ENCODE measurements at regions not wholly inside any gene's neighbourhood (a gene's known extent, or its start where the extent isn't known, plus 50 kb on each side); places are given as distances from the start of the nearest gene placed in this dataset.
A peak's percentile ranks its signal among the peaks of the same experiment; 100 is the strongest.

DNA sequence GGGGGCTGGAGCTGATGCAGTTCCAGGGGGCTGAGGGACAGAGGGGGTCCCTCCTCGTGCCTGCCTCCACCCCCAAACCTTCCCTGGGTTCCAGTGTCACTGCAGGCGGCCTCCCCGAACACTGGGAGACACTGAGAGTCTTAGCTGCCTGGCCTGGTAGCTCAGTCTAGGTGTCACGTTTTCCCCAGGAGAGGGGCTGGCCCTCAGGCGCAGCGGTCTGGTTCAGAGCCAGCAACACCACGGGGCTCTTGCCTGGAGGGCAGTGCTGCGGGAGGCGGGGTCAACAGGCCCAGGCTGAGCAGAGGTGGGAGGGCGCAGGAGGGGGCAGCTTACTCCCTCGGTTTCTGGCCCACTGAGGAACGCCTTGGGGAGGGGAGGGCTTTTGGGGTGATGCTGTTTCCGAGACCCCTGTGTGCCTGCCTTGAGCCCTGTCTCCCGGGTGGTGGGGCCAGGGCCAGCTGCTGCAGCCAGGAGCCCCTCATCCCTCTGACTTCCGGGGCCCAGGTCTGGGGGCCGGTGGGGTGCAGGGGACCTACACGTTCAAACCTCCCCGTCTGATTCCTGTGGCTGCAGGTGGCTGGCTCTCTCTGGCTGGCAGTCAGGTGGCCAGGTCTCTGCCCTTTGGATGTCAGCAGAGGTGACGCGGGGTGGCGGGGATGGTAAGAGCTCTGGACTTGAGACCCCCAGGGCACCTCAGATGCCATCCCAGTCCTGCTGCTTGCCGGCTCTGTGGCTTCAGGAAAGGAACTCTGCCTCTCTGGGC, 89.3 kb upstream of the GSE1 start:
- DNase-seq = peak; percentile 74 to 79
- intact Hi-C loops (cut with DNase I; ENCODE audit: low total_unique reads) = no loop called here
- Histone ChIP-seq H3K9me3 (no peaks in the 10 kb centered on the region), H3K4me1 (peaks cover 42 to 55% (median 51%) of the 10 kb centered on the region in 4 donors), H3K27me3 (no peaks in the 10 kb centered on the region), H3K4me3 (no peak overlapping the region), H3K27ac (peak overlapping the region; percentile 31 to 63 (median 38)), H3K36me3 (no peaks in the 10 kb centered on the region)
- 39 to 60% (median 42%) methylated on average over 13 to 22 of the region's 22 CpGs for WGBS, 5 donors
- TF ChIP-seq EP300 (IDR thresholded peaks at IDR 0.05) = no peak
- TF ChIP-seq POLR2AphosphoS5 (IDR thresholded peaks at IDR 0.05) = no peak
- TF ChIP-seq, protein P1, sequence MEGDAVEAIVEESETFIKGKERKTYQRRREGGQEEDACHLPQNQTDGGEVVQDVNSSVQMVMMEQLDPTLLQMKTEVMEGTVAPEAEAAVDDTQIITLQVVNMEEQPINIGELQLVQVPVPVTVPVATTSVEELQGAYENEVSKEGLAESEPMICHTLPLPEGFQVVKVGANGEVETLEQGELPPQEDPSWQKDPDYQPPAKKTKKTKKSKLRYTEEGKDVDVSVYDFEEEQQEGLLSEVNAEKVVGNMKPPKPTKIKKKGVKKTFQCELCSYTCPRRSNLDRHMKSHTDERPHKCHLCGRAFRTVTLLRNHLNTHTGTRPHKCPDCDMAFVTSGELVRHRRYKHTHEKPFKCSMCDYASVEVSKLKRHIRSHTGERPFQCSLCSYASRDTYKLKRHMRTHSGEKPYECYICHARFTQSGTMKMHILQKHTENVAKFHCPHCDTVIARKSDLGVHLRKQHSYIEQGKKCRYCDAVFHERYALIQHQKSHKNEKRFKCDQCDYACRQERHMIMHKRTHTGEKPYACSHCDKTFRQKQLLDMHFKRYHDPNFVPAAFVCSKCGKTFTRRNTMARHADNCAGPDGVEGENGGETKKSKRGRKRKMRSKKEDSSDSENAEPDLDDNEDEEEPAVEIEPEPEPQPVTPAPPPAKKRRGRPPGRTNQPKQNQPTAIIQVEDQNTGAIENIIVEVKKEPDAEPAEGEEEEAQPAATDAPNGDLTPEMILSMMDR (IDR thresholded peaks at IDR 0.05) = no peak
- TF ChIP-seq POLR2A (IDR thresholded peaks at IDR 0.05) = no peak

DNA sequence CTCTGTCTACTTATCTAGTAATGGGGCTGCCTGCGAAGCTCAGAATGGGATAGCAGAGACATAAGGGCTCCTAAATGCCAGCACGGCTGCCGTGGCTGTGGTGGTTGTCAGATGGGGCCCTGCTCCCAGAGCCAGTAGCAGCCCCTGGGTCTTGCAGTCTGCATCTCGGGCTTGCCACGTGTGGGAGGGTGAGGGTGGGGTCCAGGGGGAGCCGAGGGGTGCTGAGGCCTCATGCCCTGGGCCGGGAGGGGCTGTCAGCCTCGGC, 88.8 kb upstream of the GSE1 start:
- peak overlapping the region in 4 of 5 donors; percentile 31 to 63 (median 50) for H3K27ac ChIP-seq
- WGBS, 5 donors = 18 to 54% (median 33%) methylated on average over 3 to 8 of the region's 8 CpGs
- peaks cover 42 to 55% (median 51%) of the 10 kb centered on the region in 4 donors for H3K4me1 ChIP-seq
- no peak for DNase-seq
- TF ChIP-seq POLR2AphosphoS5 (IDR thresholded peaks at IDR 0.05) (no peak), POLR2A (IDR thresholded peaks at IDR 0.05) (no peak), EP300 (IDR thresholded peaks at IDR 0.05) (no peak)
- TF ChIP-seq, protein P1 (IDR thresholded peaks at IDR 0.05) = no peak
- intact Hi-C loops (cut with DNase I; ENCODE audit: low total_unique reads) = no loop called here
- H3K9me3 ChIP-seq = no peaks in the 10 kb centered on the region
- H3K4me3 ChIP-seq = no peak overlapping the region
- H3K27me3 ChIP-seq = no peaks in the 10 kb centered on the region
- no peaks in the 10 kb centered on the region for H3K36me3 ChIP-seq

DNA sequence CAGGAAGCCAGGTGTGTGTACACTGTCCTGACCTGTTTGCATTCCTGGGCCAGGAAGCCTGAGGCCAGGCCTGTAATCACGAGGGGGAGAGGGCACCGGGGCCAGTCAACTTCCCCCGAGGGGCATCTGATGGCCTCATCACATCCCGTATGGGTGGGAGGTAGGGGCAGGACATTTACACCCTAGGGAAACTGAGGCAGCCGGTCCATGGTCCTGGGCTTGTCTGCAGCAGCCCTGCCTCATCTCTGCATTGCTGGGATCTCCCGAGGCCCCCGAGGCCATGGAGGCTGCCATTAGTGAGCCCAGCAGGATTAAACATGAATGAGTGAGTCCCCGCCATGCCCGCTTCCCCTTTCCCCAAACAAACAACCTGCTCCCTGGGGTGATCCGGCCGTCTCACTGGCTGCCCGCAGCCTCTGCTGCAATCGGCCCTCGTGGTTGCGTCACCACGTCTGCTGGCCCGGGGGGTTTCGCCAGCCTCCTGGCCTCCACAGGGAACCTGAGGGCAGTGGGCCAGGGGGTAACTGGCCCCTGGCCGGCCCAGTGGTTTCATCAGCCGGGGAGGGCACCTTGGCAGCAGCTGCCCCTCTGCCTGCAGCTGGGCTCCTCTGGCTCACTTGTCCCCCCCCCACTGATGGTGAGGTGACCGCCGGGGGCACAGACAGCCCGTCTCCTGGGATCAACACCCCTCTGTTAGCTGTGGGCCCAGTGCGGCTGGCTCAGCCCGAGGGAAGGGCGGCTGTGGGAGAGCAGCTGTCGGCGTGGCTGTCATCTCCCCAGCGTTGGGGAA, 88.3 kb upstream of the GSE1 start:
- TF ChIP-seq, protein P1 (IDR thresholded peaks at IDR 0.05) = no peak
- no peak for TF ChIP-seq POLR2A (IDR thresholded peaks at IDR 0.05)
- TF ChIP-seq EP300 (IDR thresholded peaks at IDR 0.05) = no peak
- no peak for TF ChIP-seq POLR2AphosphoS5 (IDR thresholded peaks at IDR 0.05)
- no peaks in the 10 kb centered on the region for H3K36me3 ChIP-seq
- peak overlapping the region in 3 of 5 donors; percentile 31 to 63 (median 62) for H3K27ac ChIP-seq
- intact Hi-C loops (cut with DNase I; ENCODE audit: low total_unique reads) = no loop called here
- peaks cover 42 to 55% (median 51%) of the 10 kb centered on the region in 4 donors for H3K4me1 ChIP-seq
- WGBS, 5 donors = 69 to 81% (median 71%) methylated on average over 17 to 29 of the region's 29 CpGs
- H3K4me3 ChIP-seq = no peak overlapping the region
- peak; percentile 53 to 58 for DNase-seq
- no peaks in the 10 kb centered on the region for H3K27me3 ChIP-seq
- no peaks in the 10 kb centered on the region for H3K9me3 ChIP-seq

DNA sequence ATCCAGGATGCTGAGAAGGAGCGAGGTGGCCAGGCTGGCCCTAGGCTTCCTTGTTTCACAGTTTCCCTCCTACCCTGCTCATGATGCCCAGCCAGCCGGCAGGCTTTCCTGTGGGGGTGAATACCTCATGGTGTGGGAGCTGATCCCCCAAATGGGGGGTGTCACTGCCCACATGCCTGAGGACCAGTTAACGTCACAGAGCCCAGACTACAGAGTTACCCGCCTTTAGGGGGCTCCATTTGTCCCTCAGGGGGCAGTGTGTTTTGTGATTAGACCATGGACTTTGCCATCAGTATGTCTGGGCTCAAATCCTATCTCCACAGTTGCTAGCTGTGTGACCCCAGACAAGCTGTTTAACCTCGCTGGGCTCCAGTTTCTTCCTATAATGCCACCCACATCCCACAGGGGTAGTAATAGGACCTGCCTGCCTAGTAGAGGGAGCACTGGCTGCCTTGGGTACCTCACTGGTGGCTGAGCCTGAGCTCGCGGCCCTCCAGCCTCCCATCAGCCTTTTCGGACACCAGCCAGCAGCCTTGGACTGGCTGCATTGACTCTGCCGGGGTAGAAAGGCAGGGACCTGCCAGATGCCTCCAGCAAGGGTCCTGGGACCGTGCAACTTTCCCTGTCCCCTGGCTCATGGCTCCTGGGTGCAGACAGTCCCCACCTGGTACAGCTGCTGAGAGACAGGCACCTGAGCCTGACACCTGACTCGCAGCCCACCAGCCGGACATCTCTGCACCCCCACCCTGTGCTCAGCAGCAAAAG, 87.5 kb upstream of the GSE1 start:
- Histone ChIP-seq H3K4me1 (peaks cover 39 to 52% (median 47%) of the 10 kb centered on the region in 4 donors), H3K27me3 (no peaks in the 10 kb centered on the region), H3K36me3 (no peaks in the 10 kb centered on the region), H3K9me3 (no peaks in the 10 kb centered on the region), H3K4me3 (no peak overlapping the region), H3K27ac (no peak overlapping the region)
- 77 to 90% (median 82%) methylated on average over 4 to 12 of the region's 12 CpGs for WGBS, 5 donors
- DNase-seq = no peak
- TF ChIP-seq EP300 (IDR thresholded peaks at IDR 0.05) = no peak
- TF ChIP-seq POLR2AphosphoS5 (IDR thresholded peaks at IDR 0.05) = no peak
- TF ChIP-seq POLR2A (IDR thresholded peaks at IDR 0.05) = no peak
- TF ChIP-seq, protein P1 (IDR thresholded peaks at IDR 0.05) = no peak
- intact Hi-C loops (cut with DNase I; ENCODE audit: low total_unique reads) = no loop called here
